Right cardiac atrium (tissue), 5 donors: ENCODE measurements at regions not wholly inside any gene's neighbourhood (a gene's known extent, or its start where the extent isn't known, plus 50 kb on each side); places are given as distances from the start of the nearest gene placed in this dataset.
"Not testable (repeated sequence)": the region's sequence is repeated elsewhere in the genome, so short reads cannot be mapped to it uniquely, and the experiment has no call there.

Source experiments
- ATAC-seq, 2 donors: fragments of 200-7000 bp; cut with Tn5 transposase; one replicate each; pipeline versions ENCODE4 v1.8.0 to v1.9.1; 2020; ENCODE audit warnings: moderate library complexity in 2 of 2, mild to moderate bottlenecking in 1 of 2
- DNase-seq, 3 donors: peaks; one replicate each; pipeline ENCODE4 v3.0.0-alpha.2; 2020
- H3K27ac ChIP-seq: one replicate; pipeline ENCODE4 v1.5.1; 2013; ENCODE audit warnings: mild to moderate bottlenecking, low read length, control low read depth, moderate library complexity
- H3K27me3 ChIP-seq: one replicate; pipeline ENCODE4 v1.6.1; 2013; ENCODE audit not compliant: control insufficient read depth, insufficient read depth
- H3K4me1 ChIP-seq: one replicate; pipeline ENCODE4 v1.6.1; 2013; ENCODE audit warnings: low read length; ENCODE audit not compliant: control insufficient read depth, insufficient read depth
- H3K4me3 ChIP-seq: one replicate; pipeline ENCODE4 v1.5.1; 2013; ENCODE audit warnings: low read length, control low read depth
- H3K9me3 ChIP-seq: one replicate; pipeline ENCODE4 v1.6.1; 2013; ENCODE audit warnings: low read length; ENCODE audit not compliant: control insufficient read depth
- WGBS: extraction: QIAGEN DNeasy Blood & Tissue Kit; methylation state at CpG from one replicate; pipeline ENCODE4 v1.1.7; 2013; 5-methylcytosine and 5-hydroxymethylcytosine counted together
- intact Hi-C, 4 donors: fragments of 100-400 bp; cut with DNase I; formaldehyde crosslinking; loops; one replicate each; pipeline versions ENCODE4 v1.11.0 to v1.14.0; 2022 to 2023
- donor health status: healthy with polysubstance abuse.
- donor health status: DM: no; HTN: yes; CAD: no.
- donor health status: DM: no; HTN: no; CAD: no.
- donor health status: DM: no; HTN: yes; CAD: no; lungs with severe emphysema.
- donor health status: DM: yes; HTN: yes; CAD: no.

DNA sequence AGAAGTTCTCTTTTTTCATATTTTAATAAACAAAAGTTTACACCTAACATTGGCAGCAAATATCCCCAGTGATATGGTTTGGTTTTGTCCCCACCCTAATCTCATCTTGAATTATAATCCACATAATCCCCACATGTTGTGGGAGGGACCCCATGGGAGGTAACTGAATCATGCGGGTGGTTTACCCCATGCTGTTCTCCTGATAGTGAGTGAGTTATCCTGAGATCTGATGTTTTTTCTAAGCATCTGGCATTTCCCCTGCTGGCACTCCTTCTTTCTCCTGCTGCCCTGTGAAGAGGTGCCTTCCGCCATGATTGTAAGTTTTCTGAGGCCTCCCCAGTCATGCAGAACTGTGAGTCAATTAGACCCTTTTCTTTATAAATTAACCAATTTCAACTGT is 214.7 kb downstream of the SLITRK1 start:
- H3K27ac ChIP-seq = no peak overlapping the region
- intact Hi-C loops = no loop called here
- H3K4me3 ChIP-seq = no peak overlapping the region
- 87% methylated on average over 2 of the region's 2 CpGs for WGBS
- ATAC-seq (no peak), DNase-seq (no peak)
- H3K4me1 ChIP-seq = no peaks in the 10 kb centered on the region
- no peaks in the 10 kb centered on the region for H3K27me3 ChIP-seq
- H3K9me3 ChIP-seq = no peaks in the 10 kb centered on the region

DNA sequence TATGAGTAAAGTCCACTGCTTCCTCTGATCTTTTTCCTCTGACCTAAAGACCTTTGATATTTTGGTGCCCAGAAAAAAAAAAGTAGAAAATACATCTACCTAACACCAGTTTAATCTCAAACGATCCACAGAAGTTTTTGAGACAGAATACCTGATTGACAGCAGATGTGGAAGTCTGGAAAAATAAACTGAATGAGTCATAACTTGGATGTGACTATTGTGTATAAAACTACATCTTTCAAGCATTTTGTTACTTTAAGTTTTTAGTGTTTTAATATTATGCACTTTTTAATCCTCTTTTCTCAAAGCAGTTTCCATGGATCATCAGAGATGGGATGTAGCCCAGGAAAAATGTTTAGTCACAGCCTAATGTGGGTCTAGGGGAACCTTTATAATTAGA is 216.1 kb downstream of the SLITRK1 start:
- no peak for ATAC-seq
- H3K9me3 ChIP-seq = no peaks in the 10 kb centered on the region
- no peaks in the 10 kb centered on the region for H3K4me1 ChIP-seq
- intact Hi-C loops = no loop called here
- H3K27me3 ChIP-seq = no peaks in the 10 kb centered on the region
- DNase-seq = no peak
- H3K4me3 ChIP-seq = no peak overlapping the region
- H3K27ac ChIP-seq = no peak overlapping the region
- 32% methylated on average over 1 of the region's 1 CpG for WGBS

DNA sequence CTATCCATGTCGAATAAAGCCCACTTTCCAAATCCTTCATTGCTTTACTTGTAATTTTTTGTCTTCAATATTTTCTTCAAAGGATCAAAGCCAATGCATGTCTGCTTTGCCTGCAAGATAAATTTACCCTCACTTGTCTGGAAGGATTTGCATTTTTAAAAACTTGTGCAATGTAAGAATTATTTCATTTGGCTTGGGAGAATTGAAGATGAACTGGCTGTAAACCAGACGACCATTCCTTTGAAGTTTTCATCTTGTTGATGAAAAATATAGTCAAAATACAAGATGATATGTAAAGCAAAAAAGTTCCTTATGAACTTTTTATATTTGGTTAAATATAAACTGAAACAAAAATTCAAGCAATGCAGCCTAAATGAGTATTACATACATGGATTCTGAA is 225.0 kb downstream of the SLITRK1 start:
- Histone ChIP-seq H3K27ac (no peak overlapping the region), H3K4me3 (no peak overlapping the region), H3K4me1 (no peaks in the 10 kb centered on the region), H3K9me3 (no peaks in the 10 kb centered on the region), H3K27me3 (no peaks in the 10 kb centered on the region)
- WGBS = 54% methylated on average over 2 of the region's 2 CpGs
- no peak for ATAC-seq
- no peak for DNase-seq
- intact Hi-C loops = no loop called here

DNA sequence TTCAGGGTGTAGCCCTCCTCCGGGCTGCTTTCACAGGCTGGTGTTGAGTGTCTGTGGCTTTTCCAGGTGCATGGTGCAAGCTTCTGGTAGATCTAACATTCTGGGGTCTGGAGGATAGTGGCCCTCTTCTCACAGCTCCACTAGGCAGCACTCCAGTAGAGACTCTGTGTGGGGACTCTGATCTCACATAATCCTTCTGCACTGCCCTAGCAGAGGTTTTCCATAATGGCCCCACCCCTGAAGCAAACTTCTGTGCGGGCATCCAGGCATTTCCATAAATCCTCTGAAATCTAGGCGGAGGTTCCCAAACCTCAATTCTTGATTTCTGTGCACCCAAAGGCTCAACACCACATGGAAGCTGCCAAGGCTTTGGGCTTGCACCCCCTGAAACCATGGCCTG is 239.7 kb downstream of the SLITRK1 start:
- DNase-seq = peak in 1 of 3 donors; percentile 11
- 87% methylated on average over 3 of the region's 3 CpGs for WGBS
- H3K27me3 ChIP-seq, ATAC-seq, H3K9me3 ChIP-seq, H3K27ac ChIP-seq, H3K4me1 ChIP-seq, intact Hi-C loops, H3K4me3 ChIP-seq: not testable (repeated sequence)

DNA sequence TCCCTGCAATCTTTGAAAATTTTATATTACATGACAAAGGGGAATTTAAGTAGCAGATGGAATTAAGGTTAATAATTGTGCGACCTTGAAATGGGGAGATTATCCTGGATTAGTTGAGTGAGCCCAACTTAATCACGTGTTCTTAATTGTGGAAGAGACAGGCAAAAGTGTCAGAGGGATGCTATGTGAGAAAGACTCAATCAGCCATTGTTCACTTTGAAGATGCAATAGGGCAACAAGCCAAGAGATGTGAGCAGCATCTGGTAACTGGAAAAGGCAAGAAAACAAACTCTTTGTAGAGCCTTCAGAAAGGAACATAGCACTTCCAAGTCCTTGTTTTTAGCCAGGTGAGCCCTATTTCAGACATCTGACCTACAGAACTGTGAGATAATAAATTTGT is 247.7 kb downstream of the SLITRK1 start:
- Histone ChIP-seq H3K27ac (no peak overlapping the region), H3K27me3 (no peaks in the 10 kb centered on the region), H3K4me3 (no peak overlapping the region), H3K4me1 (no peaks in the 10 kb centered on the region), H3K9me3 (no peaks in the 10 kb centered on the region)
- DNase-seq = no peak
- ATAC-seq = no peak
- intact Hi-C loops = no loop called here
- 68% methylated on average over 2 of the region's 2 CpGs for WGBS

DNA sequence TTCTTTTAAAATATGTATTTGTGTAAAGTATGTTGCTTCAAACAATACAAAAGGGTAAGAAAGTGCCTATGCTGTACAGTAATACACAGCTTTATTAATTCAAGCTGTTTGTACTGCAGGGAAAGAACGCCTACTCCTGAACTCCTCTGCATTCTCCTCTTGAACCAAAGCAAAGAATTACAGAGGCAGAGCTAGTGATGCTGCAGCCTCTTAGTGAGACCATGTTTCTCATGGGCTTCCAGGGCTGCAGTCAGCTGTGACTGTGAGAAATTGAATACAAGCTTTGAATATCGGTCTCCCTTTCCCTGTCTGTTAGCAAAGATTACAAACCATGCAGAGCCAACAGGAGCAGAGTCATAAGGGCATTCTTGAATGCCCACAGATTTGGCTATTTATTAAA is 248.5 kb downstream of the SLITRK1 start:
- 70% methylated on average over 2 of the region's 2 CpGs for WGBS
- H3K4me3 ChIP-seq = no peak overlapping the region
- H3K9me3 ChIP-seq = no peaks in the 10 kb centered on the region
- intact Hi-C loops = no loop called here
- no peak overlapping the region for H3K27ac ChIP-seq
- ATAC-seq (no peak), DNase-seq (no peak)
- no peaks in the 10 kb centered on the region for H3K4me1 ChIP-seq
- H3K27me3 ChIP-seq = no peaks in the 10 kb centered on the region

DNA sequence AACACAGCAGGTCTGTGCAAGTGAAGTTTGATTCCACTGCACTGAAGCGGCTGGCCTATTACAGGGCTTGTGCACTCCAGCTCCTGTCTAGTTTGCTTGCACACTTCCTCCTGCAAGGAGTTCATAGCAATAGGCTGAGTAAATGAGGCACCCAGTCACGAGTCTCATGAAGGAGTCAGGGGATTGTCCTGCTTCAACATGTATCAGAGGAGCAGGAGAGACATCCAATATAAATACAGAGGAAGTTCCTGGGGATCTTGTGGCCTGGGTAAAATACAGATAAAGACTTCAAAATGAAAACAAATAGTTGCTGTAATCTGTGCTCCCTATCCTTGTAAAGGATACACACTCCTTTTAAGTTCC is 259.9 kb downstream of the SLITRK1 start:
- Histone ChIP-seq H3K27me3 (no peaks in the 10 kb centered on the region), H3K9me3 (no peaks in the 10 kb centered on the region), H3K27ac (no peak overlapping the region), H3K4me1 (no peaks in the 10 kb centered on the region), H3K4me3 (no peak overlapping the region)
- ATAC-seq = no peak
- intact Hi-C loops = no loop called here
- no peak for DNase-seq
- 79% methylated on average over 2 of the region's 2 CpGs for WGBS

DNA sequence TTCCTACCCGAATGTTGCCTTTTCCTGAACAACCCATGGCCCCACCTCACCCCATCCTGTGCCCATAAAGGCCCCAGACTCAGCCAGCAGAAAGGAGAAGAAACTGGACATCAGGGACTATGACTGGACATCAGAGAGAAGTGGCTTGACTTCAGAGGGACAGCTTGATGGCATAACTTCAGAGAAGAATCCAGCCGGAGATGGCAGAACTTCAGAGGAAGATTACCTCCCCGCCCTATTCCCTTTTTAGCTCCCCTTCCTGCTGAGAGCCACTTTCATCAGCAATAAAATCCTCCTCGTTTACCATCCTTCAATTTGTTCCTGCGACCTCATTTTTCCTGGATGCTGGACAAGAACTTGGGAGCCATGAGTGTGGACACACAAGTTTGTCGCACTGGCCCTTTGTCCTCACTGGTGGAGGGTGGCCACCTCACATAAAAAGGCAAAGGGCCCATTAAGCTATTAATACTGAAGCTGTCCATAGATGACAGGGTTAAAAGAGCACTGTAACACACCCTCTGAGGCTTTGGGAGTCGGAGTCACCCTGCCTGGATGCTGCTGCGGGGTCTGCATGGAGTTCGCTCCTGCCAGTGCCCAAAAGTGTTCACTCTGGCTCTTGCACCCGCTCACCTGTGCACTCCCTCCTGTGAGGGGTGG is 260.4 kb downstream of the SLITRK1 start:
- no peaks in the 10 kb centered on the region for H3K27me3 ChIP-seq
- no peaks in the 10 kb centered on the region for H3K4me1 ChIP-seq
- no peak overlapping the region for H3K4me3 ChIP-seq
- no peak for ATAC-seq
- 87% methylated on average over 10 of the region's 10 CpGs for WGBS
- no peaks in the 10 kb centered on the region for H3K9me3 ChIP-seq
- no peak for DNase-seq
- H3K27ac ChIP-seq = no peak overlapping the region
- intact Hi-C loops = no loop called here

DNA sequence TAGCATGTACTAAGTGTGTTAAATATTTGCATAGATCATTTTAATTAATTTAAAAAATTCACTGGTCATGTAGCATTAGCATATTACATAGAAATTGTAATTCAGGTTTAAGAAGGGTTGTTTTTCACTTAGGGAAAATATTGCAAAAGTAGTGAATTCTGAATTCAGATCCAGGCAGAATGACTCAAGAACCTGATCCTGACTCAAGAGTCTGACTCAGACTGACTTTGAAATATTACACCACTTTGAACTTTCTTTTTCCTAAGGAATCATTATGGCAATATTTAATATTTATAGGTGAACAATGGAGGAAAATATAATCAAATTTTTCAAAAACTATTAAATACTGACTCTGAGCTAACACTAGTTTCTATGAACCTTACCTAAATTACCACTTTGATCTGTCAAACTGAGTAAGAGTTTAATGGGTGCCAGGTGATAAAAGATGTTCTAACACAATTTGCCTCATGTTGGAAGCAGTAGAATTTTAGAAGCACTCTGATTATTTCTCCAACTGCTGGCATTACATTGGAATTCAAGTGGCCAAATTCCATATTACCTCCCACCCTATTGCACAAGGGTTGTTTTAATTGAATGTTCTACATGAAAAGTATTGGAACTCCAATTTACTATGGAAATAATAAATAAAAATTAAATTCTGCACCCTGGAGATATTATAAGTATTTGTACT is 261.6 kb downstream of the SLITRK1 start:
- no peaks in the 10 kb centered on the region for H3K9me3 ChIP-seq
- H3K27me3 ChIP-seq = no peaks in the 10 kb centered on the region

DNA sequence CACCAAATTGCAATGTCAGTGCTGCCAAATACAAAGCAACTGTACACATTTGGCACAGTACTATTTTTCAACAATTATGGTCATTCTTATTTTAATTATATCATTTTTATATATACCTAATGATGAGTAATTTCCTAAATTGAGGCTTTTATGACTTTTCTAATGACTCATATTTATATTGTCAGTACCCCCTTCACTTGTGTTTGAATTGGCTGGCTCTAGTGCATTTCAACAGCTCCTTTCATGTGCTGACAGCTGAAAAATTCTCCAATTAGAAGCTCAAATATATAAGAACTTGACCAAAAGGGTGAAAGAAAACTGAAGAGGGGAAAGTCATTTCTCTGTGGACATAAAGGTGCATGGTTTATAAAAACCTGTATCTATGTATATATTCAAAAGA is 263.3 kb downstream of the SLITRK1 start:
- Histone ChIP-seq H3K27ac (no peak overlapping the region), H3K27me3 (no peaks in the 10 kb centered on the region), H3K4me1 (no peaks in the 10 kb centered on the region), H3K9me3 (no peaks in the 10 kb centered on the region), H3K4me3 (no peak overlapping the region)
- DNase-seq = no peak
- intact Hi-C loops = no loop called here
- ATAC-seq = no peak

More for the DNA sequence above, 261.6 kb downstream of the SLITRK1 start:
- Histone ChIP-seq H3K4me1 (no peaks in the 10 kb centered on the region), H3K4me3 (no peak overlapping the region), H3K27ac (no peak overlapping the region)
- ATAC-seq (no peak), DNase-seq (no peak)
- intact Hi-C loops = no loop called here

DNA sequence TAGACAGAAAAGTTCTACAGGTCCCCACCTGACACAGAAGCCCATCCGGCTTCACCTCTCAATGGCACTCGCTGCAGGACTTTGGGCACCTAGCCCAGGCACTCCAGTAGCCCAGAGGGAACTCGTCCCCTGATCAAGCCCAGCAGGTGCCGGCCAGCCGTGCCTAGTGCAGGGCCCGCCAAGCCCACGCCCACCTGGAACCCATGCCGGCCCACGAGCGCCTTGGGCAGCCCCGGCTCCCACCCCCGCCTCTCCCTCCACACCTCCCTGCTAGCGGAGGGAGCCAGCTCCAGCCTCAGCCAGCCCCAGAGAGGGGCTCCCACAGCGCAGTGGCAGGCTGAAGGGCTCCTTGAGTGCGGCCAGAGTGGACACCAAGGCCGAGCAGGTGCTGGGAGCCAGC is 268.8 kb downstream of the SLITRK1 start:
- no peak overlapping the region for H3K4me3 ChIP-seq
- H3K27me3 ChIP-seq = no peaks in the 10 kb centered on the region
- H3K4me1 ChIP-seq = no peaks in the 10 kb centered on the region
- WGBS = 94% methylated on average over 16 of the region's 16 CpGs
- intact Hi-C loops = no loop called here
- H3K9me3 ChIP-seq = no peaks in the 10 kb centered on the region
- DNase-seq (peak in 2 of 3 donors; percentile 32 to 40), ATAC-seq (no peak)
- H3K27ac ChIP-seq = no peak overlapping the region

DNA sequence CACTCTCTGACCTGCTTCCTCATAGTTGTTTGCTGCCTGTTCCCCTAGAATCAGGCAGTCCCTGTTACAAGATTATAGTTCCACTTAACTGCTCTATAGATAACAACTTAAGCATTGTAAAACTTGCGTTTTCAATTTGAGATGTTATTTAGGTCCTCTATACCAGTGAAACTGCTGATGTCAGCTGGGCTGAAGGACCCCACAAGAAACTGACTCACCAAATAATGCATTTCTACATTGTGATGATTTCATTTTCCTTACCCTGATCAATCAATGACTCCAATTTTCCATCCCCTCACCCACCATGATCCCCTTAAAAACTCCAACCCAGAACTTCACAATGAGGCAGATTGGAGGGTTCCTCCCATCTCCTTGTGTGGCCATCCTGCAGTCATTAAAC is 280.7 kb downstream of the SLITRK1 start:
- Histone ChIP-seq H3K4me3 (no peak overlapping the region), H3K27ac (no peak overlapping the region), H3K9me3 (no peaks in the 10 kb centered on the region), H3K4me1 (no peaks in the 10 kb centered on the region), H3K27me3 (no peaks in the 10 kb centered on the region)
- DNase-seq (no peak), ATAC-seq (no peak)
- WGBS = 48% methylated on average over 1 of the region's 1 CpG
- intact Hi-C loops = no loop called here
